Left ventricle myocardium inferior (tissue), 1 donor: ENCODE measurements at regions not wholly inside any gene's neighbourhood (a gene's known extent, or its start where the extent isn't known, plus 50 kb on each side); places are given as distances from the start of the nearest gene placed in this dataset.

ENCODE experiments used
- DNase-seq: peaks from one replicate; pipeline ENCODE4 v3.0.0-alpha.2; 2020
- H3K27ac ChIP-seq: fragments of 200-600 bp; replicated peaks from 2 replicates; pipeline ENCODE4 v1.8.0; 2021
- H3K27me3 ChIP-seq: fragments of 200-600 bp; 2 replicates; pipeline ENCODE4 v1.8.0; 2021; ENCODE audit warnings: low read depth
- H3K36me3 ChIP-seq: fragments of 200-600 bp; 2 replicates; pipeline ENCODE4 v1.8.0; 2021
- H3K4me1 ChIP-seq: fragments of 200-600 bp; 2 replicates; pipeline ENCODE4 v1.8.0; 2021
- H3K4me3 ChIP-seq: fragments of 200-600 bp; 2 replicates; pipeline ENCODE4 v1.8.0; 2021; ENCODE audit warnings: mild to moderate bottlenecking, moderate library complexity
- H3K9me3 ChIP-seq: fragments of 200-600 bp; replicated peaks from 2 replicates; pipeline ENCODE4 v1.8.0; 2021
- CTCF ChIP-seq: fragments of 200-600 bp; IDR thresholded peaks from 2 replicates; pipeline ENCODE4 v1.8.0; 2021; ENCODE audit warnings: antibody characterized with exemption, mild to moderate bottlenecking, borderline replicate concordance
- intact Hi-C: fragments of 100-400 bp; cut with micrococcal nuclease; formaldehyde crosslinking; loops from one replicate; pipeline ENCODE4 v1.11.0; 2022
- donor health status: DM: no; HTN: yes; CAD: no; lungs with severe emphysema.

GRCh38 chr13:40084934-40085333, 429.5 kb downstream of the COG6 start:
- Histone ChIP-seq H3K36me3 (no peaks in the 10 kb centered on the region), H3K4me1 (no peaks in the 10 kb centered on the region), H3K4me3 (no peak overlapping the region), H3K9me3 (peaks cover 7% of the 10 kb centered on the region), H3K27me3 (no peaks in the 10 kb centered on the region), H3K27ac (no peak overlapping the region)
- no peak for TF ChIP-seq CTCF
- DNase-seq = no peak
- intact Hi-C loops = no loop called here

GRCh38 chr13:40087091-40088002, 431.9 kb downstream of the COG6 start:
- TF ChIP-seq CTCF = no peak

GRCh38 chr13:40094056-40094455, 438.6 kb downstream of the COG6 start:
- Histone ChIP-seq H3K4me3 (no peak overlapping the region), H3K9me3 (no peaks in the 10 kb centered on the region), H3K27ac (no peak overlapping the region), H3K4me1 (no peaks in the 10 kb centered on the region), H3K36me3 (no peaks in the 10 kb centered on the region), H3K27me3 (peaks cover 4% of the 10 kb centered on the region)
- intact Hi-C loops = no loop called here
- TF ChIP-seq CTCF = no peak
- no peak for DNase-seq

More at GRCh38 chr13:40087091-40088002, 431.9 kb downstream of the COG6 start:
- no peak overlapping the region for H3K4me3 ChIP-seq
- H3K36me3 ChIP-seq = no peaks in the 10 kb centered on the region
- no peak for DNase-seq
- H3K27me3 ChIP-seq = no peaks in the 10 kb centered on the region
- H3K4me1 ChIP-seq = no peaks in the 10 kb centered on the region
- H3K27ac ChIP-seq = no peak overlapping the region
- intact Hi-C loops = no loop called here
- H3K9me3 ChIP-seq = no peaks in the 10 kb centered on the region

- no peaks in the 10 kb centered on the region for H3K4me1 ChIP-seq
- intact Hi-C loops = no loop called here
- H3K36me3 ChIP-seq = no peaks in the 10 kb centered on the region
- no peak for DNase-seq
- H3K9me3 ChIP-seq = peaks cover 6% of the 10 kb centered on the region
- no peak for TF ChIP-seq CTCF
- no peak overlapping the region for H3K4me3 ChIP-seq
- peaks cover 4% of the 10 kb centered on the region for H3K27me3 ChIP-seq
- H3K27ac ChIP-seq = no peak overlapping the region
Measured at GRCh38 chr13:40095695-40096356, 440.4 kb downstream of the COG6 start.

- peaks cover 4% of the 10 kb centered on the region for H3K27me3 ChIP-seq
- no peak for TF ChIP-seq CTCF
- intact Hi-C loops = no loop called here
- no peak overlapping the region for H3K27ac ChIP-seq
- H3K4me3 ChIP-seq = no peak overlapping the region
- no peaks in the 10 kb centered on the region for H3K36me3 ChIP-seq
- peaks cover 6% of the 10 kb centered on the region for H3K9me3 ChIP-seq
- DNase-seq = no peak
- H3K4me1 ChIP-seq = no peaks in the 10 kb centered on the region
Measured at GRCh38 chr13:40096357-40096901, 441.0 kb downstream of the COG6 start.
